Tibial artery (tissue), 4 donors: ENCODE measurements at regions not wholly inside any gene's neighbourhood (a gene's known extent, or its start where the extent isn't known, plus 50 kb on each side); places are given as distances from the start of the nearest gene placed in this dataset.

Source experiments
- DNase-seq, 2 donors: peaks; one replicate each; pipeline ENCODE4 v3.0.0-alpha.2; 2019
- H3K27ac ChIP-seq, 2 donors: fragments of 200-600 bp; sonication (generic) in 1 of 2; 1 replicate in 1 of 2; 2 replicates in 1 of 2; pipeline ENCODE4 v1.5.1; 2018 to 2019; ENCODE audit warnings: mild to moderate bottlenecking in 1 of 2
- H3K27me3 ChIP-seq, 2 donors: fragments of 200-600 bp; sonication (generic) in 1 of 2; one replicate each; pipeline versions ENCODE4 v1.5.1 to v1.6.0; 2016 to 2019
- H3K36me3 ChIP-seq, 3 donors: fragments of 200-600 bp; sonication (generic) in 2 of 3; one replicate each; pipeline ENCODE4 v1.5.1; 2016 to 2019; ENCODE audit warnings: mild to moderate bottlenecking in 2 of 3
- H3K4me1 ChIP-seq, 4 donors: fragments of 200-600 bp; sonication (generic) in 2 of 4; 1 replicate in 3 of 4; 2 replicates in 1 of 4; pipeline ENCODE4 v1.5.1; 2016 to 2019
- H3K4me3 ChIP-seq, 2 donors: fragments of 200-600 bp; sonication (generic) in 1 of 2; 1 replicate in 1 of 2; 2 replicates in 1 of 2; pipeline ENCODE4 v1.5.1; 2018 to 2019; ENCODE audit warnings: mild to moderate bottlenecking in 2 of 2
- H3K9me3 ChIP-seq, 3 donors: fragments of 200-600 bp; sonication (generic) in 1 of 3; one replicate each; pipeline ENCODE4 v1.5.1; 2016 to 2019
- intact Hi-C: fragments of 100-400 bp; cut with DNase I; formaldehyde crosslinking; loops from one replicate; pipeline ENCODE4 v1.15.0; 2023; ENCODE audit warnings: low total_unique reads
- TF ChIP-seq, protein P1 (sequence below), 2 experiments: fragments of 200-600 bp in 1 of 2; fragments of 450-650 bp in 1 of 2; IDR thresholded peaks; one replicate each; pipeline ENCODE4 v1.5.1; 2017 to 2019; ENCODE audit warnings: antibody characterized with exemption in 2 of 2, mild to moderate bottlenecking in 1 of 2, moderate library complexity in 1 of 2

DNA sequence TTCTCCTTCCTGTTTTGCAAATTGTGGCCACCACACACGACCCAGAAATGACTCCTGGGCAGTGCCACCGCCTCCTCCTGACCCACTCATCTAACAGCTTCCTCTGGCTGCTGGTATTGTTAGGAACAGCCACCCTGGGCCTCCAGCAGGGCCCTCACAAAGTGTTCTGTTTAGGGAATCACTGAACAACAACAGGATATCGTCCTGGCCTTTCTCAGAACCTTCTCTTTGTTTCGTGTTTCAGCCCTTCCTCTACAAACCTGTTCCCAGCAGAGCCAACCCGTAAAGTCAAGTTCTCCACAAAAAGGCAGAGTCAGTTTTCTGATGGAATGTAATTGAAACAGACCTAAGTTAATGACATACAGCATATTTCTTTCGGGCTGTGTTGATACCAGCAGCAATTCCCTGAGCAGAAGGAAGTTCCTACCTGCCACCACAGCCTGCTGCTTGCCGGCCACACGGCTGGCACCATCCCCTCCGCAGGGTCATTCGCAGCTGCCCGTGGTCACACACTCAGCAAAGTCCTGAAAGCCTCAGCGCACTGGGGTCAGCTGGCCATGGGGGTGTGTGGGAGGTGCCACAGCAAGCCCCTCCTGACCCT, 91.7 kb upstream of the PITRM1 start:
- no peak overlapping the region for H3K4me3 ChIP-seq
- no peak for DNase-seq
- intact Hi-C loops, result no loop called here
- H3K4me1 ChIP-seq, result no peaks in the 10 kb centered on the region
- no peak overlapping the region for H3K27ac ChIP-seq
- no peaks in the 10 kb centered on the region for H3K36me3 ChIP-seq
- TF ChIP-seq, protein P1, sequence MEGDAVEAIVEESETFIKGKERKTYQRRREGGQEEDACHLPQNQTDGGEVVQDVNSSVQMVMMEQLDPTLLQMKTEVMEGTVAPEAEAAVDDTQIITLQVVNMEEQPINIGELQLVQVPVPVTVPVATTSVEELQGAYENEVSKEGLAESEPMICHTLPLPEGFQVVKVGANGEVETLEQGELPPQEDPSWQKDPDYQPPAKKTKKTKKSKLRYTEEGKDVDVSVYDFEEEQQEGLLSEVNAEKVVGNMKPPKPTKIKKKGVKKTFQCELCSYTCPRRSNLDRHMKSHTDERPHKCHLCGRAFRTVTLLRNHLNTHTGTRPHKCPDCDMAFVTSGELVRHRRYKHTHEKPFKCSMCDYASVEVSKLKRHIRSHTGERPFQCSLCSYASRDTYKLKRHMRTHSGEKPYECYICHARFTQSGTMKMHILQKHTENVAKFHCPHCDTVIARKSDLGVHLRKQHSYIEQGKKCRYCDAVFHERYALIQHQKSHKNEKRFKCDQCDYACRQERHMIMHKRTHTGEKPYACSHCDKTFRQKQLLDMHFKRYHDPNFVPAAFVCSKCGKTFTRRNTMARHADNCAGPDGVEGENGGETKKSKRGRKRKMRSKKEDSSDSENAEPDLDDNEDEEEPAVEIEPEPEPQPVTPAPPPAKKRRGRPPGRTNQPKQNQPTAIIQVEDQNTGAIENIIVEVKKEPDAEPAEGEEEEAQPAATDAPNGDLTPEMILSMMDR (IDR thresholded peaks at IDR 0.05), result no peak
- no peaks in the 10 kb centered on the region for H3K27me3 ChIP-seq
- H3K9me3 ChIP-seq, result no peaks in the 10 kb centered on the region

DNA sequence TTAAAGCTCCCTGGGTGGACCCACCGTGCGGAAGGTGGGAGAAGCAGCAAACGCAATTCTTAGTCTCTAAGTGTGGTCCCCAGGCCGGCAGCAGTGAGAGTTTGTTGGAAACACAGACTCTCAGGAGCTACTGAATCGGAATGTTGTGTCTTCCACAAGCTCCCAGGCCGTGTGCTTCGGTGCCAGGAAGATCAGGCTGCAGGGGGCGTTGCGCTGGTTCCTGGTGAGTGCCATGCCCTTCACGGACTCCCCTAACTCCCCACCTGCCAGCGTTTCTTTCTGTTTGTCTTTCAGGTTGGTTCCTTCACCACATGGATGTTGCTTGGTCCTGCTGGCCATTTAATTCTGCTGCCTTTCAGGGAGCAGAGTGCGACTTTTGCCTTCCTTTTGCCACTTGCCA, 91.2 kb upstream of the PITRM1 start:
- no peaks in the 10 kb centered on the region for H3K9me3 ChIP-seq
- H3K36me3 ChIP-seq, result no peaks in the 10 kb centered on the region
- H3K27ac ChIP-seq, result no peak overlapping the region
- TF ChIP-seq, protein P1 (IDR thresholded peaks at IDR 0.05), result no peak
- H3K4me1 ChIP-seq, result no peaks in the 10 kb centered on the region
- DNase-seq, result no peak
- H3K4me3 ChIP-seq, result no peak overlapping the region
- intact Hi-C loops, result no loop called here
- no peaks in the 10 kb centered on the region for H3K27me3 ChIP-seq

DNA sequence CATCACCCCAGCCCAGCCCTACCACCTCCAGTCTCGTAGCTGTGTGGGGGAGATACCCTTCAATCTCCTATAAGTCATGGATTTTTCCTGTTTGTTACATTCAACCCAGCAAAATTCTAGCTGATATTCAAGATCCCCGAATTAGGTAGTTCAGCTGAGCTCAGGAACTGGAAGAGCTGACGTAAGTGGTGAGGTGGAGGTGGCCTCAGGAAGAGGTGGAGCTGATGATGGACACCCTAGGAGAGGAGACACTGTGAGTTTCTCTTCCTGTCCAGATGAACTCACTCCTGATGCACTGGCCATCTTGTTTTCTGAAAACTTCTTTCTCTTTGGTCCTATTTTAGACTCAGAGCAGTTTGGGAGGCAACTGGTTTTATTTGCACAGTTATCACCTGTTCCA, 90.5 kb upstream of the PITRM1 start:
- Histone ChIP-seq H3K4me1 (no peaks in the 10 kb centered on the region), H3K9me3 (no peaks in the 10 kb centered on the region), H3K27ac (no peak overlapping the region), H3K4me3 (no peak overlapping the region), H3K36me3 (no peaks in the 10 kb centered on the region), H3K27me3 (no peaks in the 10 kb centered on the region)
- intact Hi-C loops, result no loop called here
- no peak for DNase-seq
- TF ChIP-seq, protein P1 (IDR thresholded peaks at IDR 0.05), result no peak

DNA sequence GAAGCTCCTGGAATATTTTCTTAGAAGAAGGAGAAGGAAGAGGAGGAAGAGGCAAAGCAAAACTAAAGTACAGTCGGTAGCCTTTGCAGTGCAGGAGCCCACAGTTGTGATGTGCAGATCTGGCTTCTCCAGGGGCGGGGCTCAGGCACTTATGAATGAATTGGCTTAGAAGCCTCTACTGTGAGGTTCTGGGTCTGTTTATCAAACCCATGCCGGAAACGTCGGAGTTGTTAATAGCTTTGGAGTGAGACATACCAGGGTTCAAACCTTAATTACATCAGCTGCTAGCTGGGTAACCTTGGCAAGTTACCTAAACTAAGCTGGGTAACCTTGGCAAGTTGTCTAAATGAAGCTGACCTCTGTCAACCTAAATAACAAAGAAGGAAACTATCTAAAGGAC, 89.3 kb upstream of the PITRM1 start:
- TF ChIP-seq, protein P1 (IDR thresholded peaks at IDR 0.05), result no peak
- intact Hi-C loops, result no loop called here
- H3K27ac ChIP-seq, result no peak overlapping the region
- no peaks in the 10 kb centered on the region for H3K4me1 ChIP-seq
- no peaks in the 10 kb centered on the region for H3K27me3 ChIP-seq
- no peaks in the 10 kb centered on the region for H3K36me3 ChIP-seq
- no peak overlapping the region for H3K4me3 ChIP-seq
- H3K9me3 ChIP-seq, result no peaks in the 10 kb centered on the region
- no peak for DNase-seq

DNA sequence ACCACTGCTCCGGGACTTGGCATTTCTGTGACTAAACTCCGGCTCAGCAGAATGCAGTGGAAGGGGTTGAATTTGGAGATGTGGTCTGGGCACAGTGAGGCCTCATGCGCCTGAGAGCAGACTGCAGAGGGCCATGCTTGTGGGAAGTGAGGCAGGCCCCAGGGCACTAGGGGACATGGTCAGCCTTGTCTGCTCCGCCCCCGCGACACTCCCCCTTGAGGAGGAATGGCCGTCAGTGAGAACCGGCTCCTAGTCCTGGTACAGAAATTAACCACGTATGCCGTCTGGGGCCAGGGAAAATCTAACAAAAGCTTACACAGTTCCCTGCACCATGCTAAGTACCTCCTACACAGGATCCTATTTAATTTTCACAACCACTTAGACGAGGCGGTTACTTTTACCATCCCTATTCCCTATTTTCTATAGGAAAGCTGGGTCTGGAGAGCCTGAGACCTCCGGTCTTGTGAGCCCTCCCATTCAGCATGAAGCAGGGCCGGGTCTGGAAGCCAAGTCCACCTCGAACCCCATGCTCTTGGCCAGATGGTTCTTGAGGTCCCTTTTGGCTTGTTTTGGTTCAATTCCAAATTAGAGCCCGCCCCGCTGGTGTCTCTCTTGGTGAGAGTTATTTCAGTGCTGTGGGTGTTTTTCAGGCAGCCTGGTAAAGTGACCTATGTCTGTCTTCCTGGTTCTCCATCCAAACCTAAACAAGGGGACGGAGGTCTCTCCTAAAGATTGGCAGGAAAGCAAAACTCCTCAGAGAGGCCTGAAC, 87.7 kb upstream of the PITRM1 start:
- Histone ChIP-seq H3K27ac (no peak overlapping the region), H3K4me3 (no peak overlapping the region), H3K27me3 (no peaks in the 10 kb centered on the region), H3K9me3 (no peaks in the 10 kb centered on the region), H3K36me3 (no peaks in the 10 kb centered on the region), H3K4me1 (no peaks in the 10 kb centered on the region)
- intact Hi-C loops, result no loop called here
- TF ChIP-seq, protein P1 (IDR thresholded peaks at IDR 0.05), result no peak
- DNase-seq, result no peak
